Skin epidermis (tissue), 12 donors: ENCODE measurements at regions not wholly inside any gene's neighbourhood (a gene's known extent, or its start where the extent isn't known, plus 50 kb on each side); places are given as distances from the start of the nearest gene placed in this dataset.

Experiments
- H3K27ac ChIP-seq, 21 experiments: fragments of 200-600 bp; sonication (generic) in 11 of 21; one replicate each; pipeline ENCODE4 v1.5.0; 2020; ENCODE audit warnings: mild to moderate bottlenecking in 3 of 21, inconsistent platforms in 2 of 21, moderate library complexity in 2 of 21
- H3K4me3 ChIP-seq, 7 experiments: fragments of 200-600 bp; sonication (generic) in 2 of 7; one replicate each; pipeline ENCODE4 v1.5.0; 2020; ENCODE audit warnings: inconsistent platforms in 2 of 7, mild to moderate bottlenecking in 2 of 7, moderate library complexity in 1 of 7

- Histone ChIP-seq H3K4me3 (no peak overlapping the region), H3K27ac (no peak overlapping the region)
These were observed 275.9 kb downstream of the RNF144B start for GRCh38 chr6:18663011-18663410.

GRCh38 chr6:18664401-18664800 lies 277.3 kb downstream of the RNF144B start:
- no peak overlapping the region for H3K27ac ChIP-seq

GRCh38 chr6:18667612-18668011 lies 280.5 kb downstream of the RNF144B start:
- Histone ChIP-seq H3K27ac (no peak overlapping the region), H3K4me3 (no peak overlapping the region)

More at GRCh38 chr6:18664401-18664800, 277.3 kb downstream of the RNF144B start:
- H3K4me3 ChIP-seq = no peak overlapping the region

- H3K4me3 ChIP-seq = no peak overlapping the region
- H3K27ac ChIP-seq = no peak overlapping the region
These were observed 281.8 kb downstream of the RNF144B start for GRCh38 chr6:18668994-18669393.

GRCh38 chr6:18672852-18673251 lies 285.7 kb downstream of the RNF144B start:
- Histone ChIP-seq H3K27ac (no peak overlapping the region), H3K4me3 (no peak overlapping the region)

GRCh38 chr6:18674346-18674745 lies 287.2 kb downstream of the RNF144B start:
- H3K4me3 ChIP-seq = no peak overlapping the region
- no peak overlapping the region for H3K27ac ChIP-seq

- H3K27ac ChIP-seq = no peak overlapping the region
- no peak overlapping the region for H3K4me3 ChIP-seq
These were observed 288.7 kb downstream of the RNF144B start for GRCh38 chr6:18675881-18676280.

GRCh38 chr6:18676548-18676947 lies 289.4 kb downstream of the RNF144B start:
- no peak overlapping the region for H3K4me3 ChIP-seq
- no peak overlapping the region for H3K27ac ChIP-seq

GRCh38 chr6:18680842-18681241 lies 293.7 kb downstream of the RNF144B start:
- no peak overlapping the region for H3K4me3 ChIP-seq
- no peak overlapping the region for H3K27ac ChIP-seq

GRCh38 chr6:18681832-18682503 lies 294.8 kb downstream of the RNF144B start:
- no peak overlapping the region for H3K4me3 ChIP-seq
- H3K27ac ChIP-seq = no peak overlapping the region

GRCh38 chr6:18684343-18684742 lies 297.2 kb downstream of the RNF144B start:
- no peak overlapping the region for H3K27ac ChIP-seq
- no peak overlapping the region for H3K4me3 ChIP-seq

GRCh38 chr6:18692929-18693685 lies 306.0 kb downstream of the RNF144B start:
- H3K4me3 ChIP-seq = no peak overlapping the region
- H3K27ac ChIP-seq = no peak overlapping the region

- Histone ChIP-seq H3K27ac (no peak overlapping the region), H3K4me3 (no peak overlapping the region)
These were observed 306.7 kb downstream of the RNF144B start for GRCh38 chr6:18693881-18694280.

- Histone ChIP-seq H3K4me3 (no peak overlapping the region), H3K27ac (no peak overlapping the region)
These were observed 316.4 kb downstream of the RNF144B start for GRCh38 chr6:18703546-18703945.

GRCh38 chr6:18707714-18708439 lies 320.7 kb downstream of the RNF144B start:
- no peak overlapping the region for H3K27ac ChIP-seq

GRCh38 chr6:18712595-18712994 lies 325.4 kb downstream of the RNF144B start:
- Histone ChIP-seq H3K4me3 (no peak overlapping the region), H3K27ac (no peak overlapping the region)

More at GRCh38 chr6:18707714-18708439, 320.7 kb downstream of the RNF144B start:
- no peak overlapping the region for H3K4me3 ChIP-seq

- H3K27ac ChIP-seq = no peak overlapping the region
- H3K4me3 ChIP-seq = no peak overlapping the region
These were observed 332.9 kb downstream of the RNF144B start for GRCh38 chr6:18720075-18720474.

GRCh38 chr6:18724056-18724455 lies 336.9 kb downstream of the RNF144B start:
- Histone ChIP-seq H3K4me3 (no peak overlapping the region), H3K27ac (no peak overlapping the region)

- H3K4me3 ChIP-seq = no peak overlapping the region
- no peak overlapping the region for H3K27ac ChIP-seq
These were observed 338.3 kb downstream of the RNF144B start for GRCh38 chr6:18725449-18725848.

GRCh38 chr6:18733921-18734550 lies 346.9 kb downstream of the RNF144B start:
- Histone ChIP-seq H3K4me3 (no peak overlapping the region), H3K27ac (no peak overlapping the region)
